SK-N-SH treated with all-trans-retinoic acid at 6 μM for 48 hours (cell line): ENCODE measurements at regions not wholly inside any gene's neighbourhood (a gene's known extent, or its start where the extent isn't known, plus 50 kb on each side); places are given as distances from the start of the nearest gene placed in this dataset.
"Not testable (repeated sequence)": the region's sequence is repeated elsewhere in the genome, so short reads cannot be mapped to it uniquely, and the experiment has no call there.

Experiments
- ATAC-seq: fragments of 200-7000 bp; cut with Tn5 transposase; 3 replicates; pipeline ENCODE4 v1.9.1; 2020; ENCODE audit warnings: mild to moderate bottlenecking, moderate library complexity
- ARNTL ChIP-seq: fragments of 450-650 bp; formaldehyde crosslinking; IDR thresholded peaks from 2 replicates; pipeline ENCODE4 v1.5.0; 2020; ENCODE audit warnings: low read depth, mild to moderate bottlenecking, moderate library complexity, borderline replicate concordance
- BACH2 ChIP-seq: fragments of 250-450 bp; sonication (Bioruptor Pico); IDR thresholded peaks from 2 replicates; pipeline ENCODE4 v1.9.0; 2021; ENCODE audit warnings: mild to moderate bottlenecking, borderline replicate concordance
- CREB5 ChIP-seq: fragments of 250-450 bp; sonication (Bioruptor Pico); IDR thresholded peaks from 2 replicates; pipeline ENCODE4 v1.5.1; 2020; ENCODE audit warnings: low read depth, mild to moderate bottlenecking, moderate library complexity
- CSDC2 ChIP-seq: fragments of 250-450 bp; sonication (Bioruptor Pico); IDR thresholded peaks from 2 replicates; pipeline ENCODE4 v1.5.0; 2020; ENCODE audit warnings: mild to moderate bottlenecking, moderate library complexity
- GLIS3 ChIP-seq: fragments of 250-450 bp; sonication (Bioruptor Pico); IDR thresholded peaks from 2 replicates; pipeline ENCODE4 v1.5.0; 2020; ENCODE audit warnings: mild to moderate bottlenecking, moderate library complexity
- ISL1 ChIP-seq: fragments of 250-450 bp; sonication (Bioruptor Pico); IDR thresholded peaks from 2 replicates; pipeline ENCODE4 v2.1.2; 2022; ENCODE audit warnings: mild to moderate bottlenecking, moderate library complexity
- OSR1 ChIP-seq: fragments of 250-450 bp; sonication (Bioruptor Pico); IDR thresholded peaks from 2 replicates; pipeline ENCODE4 v1.8.0; 2022; ENCODE audit warnings: moderate library complexity, mild to moderate bottlenecking, inconsistent platforms
- PATZ1 ChIP-seq: fragments of 250-450 bp; sonication (Bioruptor Pico); IDR thresholded peaks from 2 replicates; pipeline ENCODE4 v1.8.0; 2020; ENCODE audit warnings: mild to moderate bottlenecking, moderate library complexity, borderline replicate concordance
- POU6F1 ChIP-seq: fragments of 250-450 bp; sonication (Bioruptor Pico); IDR thresholded peaks from 2 replicates; pipeline ENCODE4 v1.8.0; 2021; ENCODE audit warnings: low read depth, mild to moderate bottlenecking, moderate library complexity, borderline replicate concordance
- PPARA ChIP-seq: fragments of 250-450 bp; sonication (Bioruptor Pico); IDR thresholded peaks from 2 replicates; pipeline ENCODE4 v1.5.0; 2020; ENCODE audit warnings: mild to moderate bottlenecking, borderline replicate concordance
- RARB ChIP-seq: fragments of 250-450 bp; sonication (Bioruptor Pico); IDR thresholded peaks from 2 replicates; pipeline ENCODE4 v1.8.0; 2021; ENCODE audit warnings: mild to moderate bottlenecking, moderate library complexity
- SNAI2 ChIP-seq: fragments of 250-450 bp; sonication (Bioruptor Pico); IDR thresholded peaks from 2 replicates; pipeline ENCODE4 v1.5.0; 2020; ENCODE audit warnings: mild to moderate bottlenecking, moderate library complexity
- TCF4 ChIP-seq: fragments of 250-450 bp; sonication (Bioruptor Pico); IDR thresholded peaks from 2 replicates; pipeline ENCODE4 v1.8.0; 2021; ENCODE audit warnings: mild to moderate bottlenecking, moderate library complexity, borderline replicate concordance
- TSHZ2 ChIP-seq: fragments of 250-450 bp; sonication (Bioruptor Pico); IDR thresholded peaks from 2 replicates; pipeline ENCODE4 v1.5.0; 2020; ENCODE audit warnings: mild to moderate bottlenecking, moderate library complexity
- ZC3H10 ChIP-seq: fragments of 250-450 bp; sonication (Bioruptor Pico); IDR thresholded peaks from 2 replicates; pipeline ENCODE4 v1.5.1; 2021; ENCODE audit warnings: mild to moderate bottlenecking, moderate library complexity
- ZFP3 ChIP-seq: fragments of 250-450 bp; sonication (Bioruptor Pico); IDR thresholded peaks from 2 replicates; pipeline ENCODE4 v1.5.0; 2020; ENCODE audit warnings: mild to moderate bottlenecking, moderate library complexity
- ZNF565 ChIP-seq: fragments of 450-650 bp; formaldehyde crosslinking; conservative IDR thresholded peaks from 2 replicates; pipeline ENCODE4 v1.5.0; 2020; ENCODE audit warnings: low read depth, mild to moderate bottlenecking, moderate library complexity
- ZNF70 ChIP-seq: fragments of 450-650 bp; formaldehyde crosslinking; IDR thresholded peaks from 2 replicates; pipeline ENCODE4 v1.5.0; 2020; ENCODE audit warnings: mild to moderate bottlenecking, moderate library complexity
- ZNF8 ChIP-seq: fragments of 450-650 bp; formaldehyde crosslinking; IDR thresholded peaks from 2 replicates; pipeline ENCODE4 v1.5.0; 2020; ENCODE audit warnings: mild to moderate bottlenecking, moderate library complexity

GRCh38 chr7:63104666-63105065, 894.0 kb upstream of the ZNF722 start:
- TF ChIP-seq ARNTL (CRISPR knock-in tag) (no peak), PATZ1 (CRISPR knock-in tag) (no peak), CREB5 (CRISPR knock-in tag) (no peak), CSDC2 (CRISPR knock-in tag) (no peak), SNAI2 (CRISPR knock-in tag) (no peak), BACH2 (CRISPR knock-in tag) (no peak), RARB (CRISPR knock-in tag) (no peak), OSR1 (no peak), ZFP3 (CRISPR knock-in tag) (no peak), ZNF70 (CRISPR knock-in tag) (no peak), ISL1 (CRISPR knock-in tag) (no peak)
- ATAC-seq: no peak

- TF ChIP-seq PPARA (CRISPR knock-in tag): no peak
- no peak for TF ChIP-seq CREB5 (CRISPR knock-in tag)
- no peak for TF ChIP-seq ZNF565 (CRISPR knock-in tag)
- no peak for TF ChIP-seq TCF4 (CRISPR knock-in tag)
- TF ChIP-seq ZC3H10 (CRISPR knock-in tag): no peak
- TF ChIP-seq, all 23 proteins: peak for 0
- no peak for ATAC-seq
These were observed 892.7 kb upstream of the ZNF722 start for GRCh38 chr7:63105978-63106377.

- TF ChIP-seq TCF4 (CRISPR knock-in tag) (no peak), POU6F1 (CRISPR knock-in tag) (no peak), ISL1 (CRISPR knock-in tag) (no peak), TSHZ2 (CRISPR knock-in tag) (no peak), ZNF8 (CRISPR knock-in tag) (no peak), GLIS3 (CRISPR knock-in tag) (no peak), ZC3H10 (CRISPR knock-in tag) (no peak), PPARA (CRISPR knock-in tag) (no peak)
- no peak for ATAC-seq
These were observed 891.9 kb upstream of the ZNF722 start for GRCh38 chr7:63106506-63107388.

GRCh38 chr7:63111511-63111910, 887.1 kb upstream of the ZNF722 start:
- ATAC-seq: not testable (repeated sequence)
